Ureter (tissue), 1 donor: ENCODE measurements at regions not wholly inside any gene's neighbourhood (a gene's known extent, or its start where the extent isn't known, plus 50 kb on each side); places are given as distances from the start of the nearest gene placed in this dataset.
A peak's percentile ranks its signal among the peaks of the same experiment; 100 is the strongest.

Experiments used
- DNase-seq: peaks from one replicate; pipeline ENCODE4 v3.0.0-alpha.2; 2020; ENCODE audit warnings: low spot score
- donor health status: DM: yes; HTN: yes; CAD: no.

DNA sequence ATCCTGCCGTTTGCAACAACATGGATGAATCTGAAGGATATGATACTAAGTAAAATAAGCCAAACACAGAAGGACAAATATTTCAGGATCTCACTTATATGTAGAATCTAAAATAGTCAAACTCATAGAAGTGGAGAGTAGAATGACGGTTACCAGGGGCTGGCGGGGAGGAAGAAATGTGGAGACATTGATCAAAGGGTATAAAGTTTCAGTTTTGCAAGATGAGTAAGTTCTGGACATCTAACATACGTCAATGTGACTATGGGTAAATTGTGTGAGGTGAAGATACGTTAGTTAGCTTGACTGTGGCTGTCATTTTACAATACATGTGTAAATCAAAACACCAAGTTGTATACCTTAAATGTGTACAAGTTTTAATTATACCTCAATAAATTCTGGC lies 200.3 kb downstream of the SNX18 start:
- no peak for DNase-seq

DNA sequence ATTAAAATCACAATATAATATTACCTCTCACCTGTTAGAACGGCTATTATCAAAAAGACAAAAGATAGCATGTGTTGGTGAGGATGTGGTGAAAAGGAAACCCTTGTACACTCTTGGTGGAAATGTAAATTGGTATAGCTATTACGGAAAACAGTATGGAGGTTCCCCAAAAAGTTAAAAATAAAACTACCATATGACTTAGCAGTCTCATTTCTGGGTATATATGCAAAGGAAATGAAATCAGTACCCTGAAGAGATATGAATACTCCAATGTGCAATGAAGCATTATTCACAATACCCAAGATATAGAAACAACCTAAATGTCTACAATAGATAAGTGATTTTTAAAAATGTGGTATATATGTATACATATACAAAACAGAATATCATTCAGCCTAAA lies 199.9 kb downstream of the SNX18 start:
- DNase-seq, result no peak

DNA sequence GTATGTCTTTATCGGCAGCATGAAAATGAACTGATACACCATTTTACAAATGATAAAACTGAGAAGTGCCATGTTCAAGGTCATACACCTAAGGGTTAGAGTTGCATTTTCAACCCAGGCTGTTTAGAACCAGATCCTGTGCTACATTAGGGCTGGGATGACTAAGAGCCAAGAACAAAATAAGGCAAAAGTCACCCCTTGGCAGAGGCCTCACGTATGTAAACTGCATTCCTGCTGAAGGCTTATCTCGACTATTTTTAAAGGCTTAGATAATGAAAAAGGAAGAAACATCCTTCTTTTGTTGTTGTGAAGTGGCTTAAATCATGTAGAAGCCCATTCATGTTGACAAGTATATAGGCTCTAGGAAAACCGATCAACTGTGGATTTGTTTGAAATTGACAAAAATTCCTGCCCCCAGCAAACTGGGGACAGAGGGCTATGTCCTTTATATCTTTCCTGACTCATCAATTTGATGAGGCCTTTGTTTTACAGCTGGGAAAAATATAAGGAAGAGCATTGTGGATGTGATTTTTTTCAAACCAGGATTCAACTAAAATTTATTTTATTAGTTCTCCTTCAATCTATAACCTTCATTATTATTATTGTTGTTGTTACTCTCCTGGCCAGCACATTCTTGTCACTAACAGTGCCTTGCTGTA lies 196.5 kb downstream of the SNX18 start:
- no peak for DNase-seq

DNA sequence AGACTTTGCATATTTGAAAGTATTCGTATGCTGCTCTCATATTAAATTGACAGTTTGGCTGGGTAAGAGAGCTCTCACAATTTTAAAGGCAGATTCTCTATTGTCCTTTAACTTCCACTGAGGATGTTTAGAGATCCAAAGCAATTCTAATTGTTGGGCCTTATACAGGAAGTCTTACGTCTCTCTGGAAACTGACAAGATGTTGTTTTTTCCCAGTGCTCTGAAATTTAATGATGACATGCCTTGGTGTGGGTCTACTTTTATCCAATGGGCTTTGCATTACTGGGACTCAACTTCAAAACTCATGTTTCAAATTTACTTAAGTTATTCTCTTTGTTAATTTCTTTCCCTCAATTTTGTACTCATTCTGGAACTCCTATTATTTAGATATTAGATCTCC lies 191.5 kb downstream of the SNX18 start:
- DNase-seq, result no peak

DNA sequence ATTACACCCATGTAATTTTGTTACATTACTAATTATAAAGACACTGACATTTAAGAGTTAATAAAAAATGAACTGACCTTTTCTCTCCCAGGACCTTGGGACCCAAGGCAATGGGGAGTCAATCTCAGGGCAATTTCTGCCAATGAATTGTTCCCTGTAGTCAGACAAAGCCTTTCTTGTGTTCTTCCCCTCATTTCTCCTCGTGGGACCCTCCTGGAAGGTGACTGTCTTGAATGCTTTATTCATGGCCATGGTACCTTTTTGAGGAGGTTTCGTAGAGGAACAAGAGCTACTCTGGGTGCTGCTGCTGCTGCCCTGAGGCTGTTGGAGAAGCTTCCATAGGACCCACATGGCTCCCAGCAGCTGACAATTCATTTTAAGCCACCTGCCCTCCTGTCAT lies 190.3 kb downstream of the SNX18 start:
- no peak for DNase-seq

DNA sequence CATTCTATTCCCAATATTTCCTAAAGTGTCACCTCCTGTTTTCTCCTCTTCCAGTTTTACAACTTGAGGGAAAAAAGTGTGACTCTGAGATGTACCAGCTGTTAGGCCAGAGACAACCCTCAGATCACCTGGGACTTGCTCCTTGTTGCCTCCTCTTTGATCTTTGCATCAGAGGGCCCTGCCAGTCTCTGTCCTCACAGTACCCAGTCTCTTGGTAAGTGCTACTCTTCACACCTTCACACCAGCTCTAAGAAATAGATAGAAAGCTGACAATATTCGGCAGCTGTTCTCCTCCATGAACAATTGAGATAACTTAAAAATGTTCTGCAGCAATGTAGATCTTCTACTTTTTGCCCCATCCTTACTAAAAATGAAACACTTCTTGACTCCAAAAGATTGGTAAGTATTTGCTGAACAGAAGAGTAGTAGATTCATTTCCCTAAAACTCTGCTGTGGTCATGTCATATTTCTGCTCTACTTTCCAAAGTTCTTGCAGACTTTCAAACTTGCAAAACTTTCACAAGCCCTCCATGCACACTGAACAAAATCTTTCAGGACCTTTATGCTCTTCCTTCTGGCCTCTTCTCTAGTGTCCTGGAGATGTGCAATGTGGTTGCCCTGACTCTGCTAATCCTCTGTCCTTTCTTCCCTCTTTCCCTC lies 188.6 kb downstream of the SNX18 start:
- no peak for DNase-seq

DNA sequence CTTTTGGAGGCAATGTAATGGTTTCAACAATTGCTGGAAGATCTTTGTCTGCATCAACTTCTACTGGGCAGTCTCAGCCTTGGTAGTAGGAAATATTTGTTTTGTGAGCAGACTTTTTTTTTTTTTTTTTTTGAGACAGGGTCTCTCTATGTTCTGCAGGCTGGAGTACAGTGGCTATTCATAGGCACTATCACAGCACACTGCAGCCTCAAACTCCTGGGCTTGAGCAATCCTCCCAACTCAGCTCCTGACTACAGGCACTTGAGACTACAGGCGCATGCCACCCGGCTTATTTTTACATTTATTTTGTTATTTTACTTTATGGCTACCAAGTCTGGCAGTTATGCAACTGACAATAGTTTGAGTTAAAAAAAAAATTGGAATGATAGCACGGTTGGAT lies 187.3 kb downstream of the SNX18 start:
- no peak for DNase-seq

DNA sequence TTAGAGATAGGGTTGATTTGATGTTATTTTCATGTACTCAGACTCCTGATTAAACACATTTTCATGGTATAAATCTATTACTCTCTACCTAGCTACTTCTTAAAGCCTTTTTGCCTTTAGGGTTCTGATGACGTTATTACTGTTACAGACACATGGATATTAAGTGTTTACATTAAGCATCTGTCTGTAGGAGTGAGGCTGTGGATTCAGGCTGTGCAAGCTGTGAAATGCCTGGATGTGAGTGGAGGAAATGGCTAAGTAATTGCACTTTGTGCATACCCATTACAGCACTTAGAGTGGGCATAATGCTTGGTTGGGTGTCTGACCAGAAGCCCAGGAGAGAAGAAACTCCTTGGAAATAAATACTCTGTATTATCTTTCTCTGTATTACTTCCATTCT lies 186.8 kb downstream of the SNX18 start:
- DNase-seq, result no peak

DNA sequence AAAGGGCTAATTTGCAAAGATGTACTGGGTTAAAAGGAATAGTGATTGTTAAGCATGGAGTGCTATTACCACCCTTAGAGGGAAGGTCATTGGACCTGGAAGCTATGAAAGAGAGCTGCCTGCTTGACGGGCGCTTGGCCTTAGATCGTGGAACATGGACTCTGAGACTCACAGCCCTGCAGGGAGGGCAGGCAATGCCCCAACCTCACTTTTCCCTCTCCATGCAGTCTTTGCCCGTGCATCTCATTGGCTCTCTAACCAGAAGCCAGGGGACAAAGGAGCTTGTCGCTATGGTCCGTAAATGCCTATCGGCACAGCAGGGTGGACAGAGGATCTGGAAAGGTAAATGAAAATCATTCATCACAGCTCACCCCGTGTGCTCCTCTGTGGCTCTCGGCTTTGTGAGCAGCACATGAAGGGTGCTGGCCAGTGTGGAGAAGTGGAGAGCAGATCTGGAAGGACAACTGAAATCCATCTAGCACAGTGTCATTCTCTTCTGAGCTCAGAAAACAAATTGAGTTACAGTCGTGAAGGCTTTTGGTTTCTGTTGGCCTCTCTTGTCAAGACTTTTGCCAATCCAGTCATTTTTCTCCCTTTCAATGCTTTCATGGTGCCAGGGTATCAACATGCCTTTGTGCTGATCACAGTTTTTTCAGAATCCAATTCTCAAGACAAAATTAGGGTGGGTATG lies 186.2 kb downstream of the SNX18 start:
- no peak for DNase-seq

DNA sequence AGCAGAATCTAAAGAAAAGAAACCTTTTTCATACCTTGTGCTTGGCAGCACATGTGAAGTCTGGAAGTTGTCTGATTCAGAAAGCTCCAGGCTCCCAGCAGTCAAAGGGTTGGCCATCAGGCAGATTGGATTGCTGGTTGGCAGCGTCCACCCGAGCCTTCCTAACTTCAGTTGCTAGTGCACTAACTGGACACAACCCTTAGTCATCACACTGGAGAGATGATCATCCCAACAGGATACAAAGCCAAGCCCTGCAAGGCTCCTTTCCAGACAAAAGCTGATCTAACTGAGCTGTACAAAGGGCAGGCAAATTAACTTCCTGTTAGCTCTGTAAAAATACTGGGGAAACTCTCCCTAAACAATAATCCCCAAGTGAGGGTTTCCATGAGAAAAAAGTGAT lies 185.6 kb downstream of the SNX18 start:
- DNase-seq, result peak; percentile 51

DNA sequence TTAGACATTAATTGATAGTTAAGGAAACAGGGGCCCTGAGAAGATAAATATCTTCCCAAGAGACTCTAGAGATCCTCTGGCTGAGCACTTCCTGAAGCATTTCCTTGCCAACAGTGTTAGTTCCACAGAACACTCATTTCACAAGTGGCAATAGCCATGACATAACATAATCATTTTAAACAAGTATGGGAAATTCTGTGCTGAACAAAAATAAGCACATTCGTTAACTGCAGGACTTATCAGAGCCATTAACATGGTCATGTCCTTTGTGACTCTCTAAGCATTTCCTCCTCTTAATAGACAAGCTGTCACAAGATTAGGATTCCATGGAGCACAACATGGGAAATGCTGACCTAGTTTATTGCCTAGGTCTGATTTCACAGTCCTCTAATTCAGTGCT lies 184.9 kb downstream of the SNX18 start:
- DNase-seq, result no peak

DNA sequence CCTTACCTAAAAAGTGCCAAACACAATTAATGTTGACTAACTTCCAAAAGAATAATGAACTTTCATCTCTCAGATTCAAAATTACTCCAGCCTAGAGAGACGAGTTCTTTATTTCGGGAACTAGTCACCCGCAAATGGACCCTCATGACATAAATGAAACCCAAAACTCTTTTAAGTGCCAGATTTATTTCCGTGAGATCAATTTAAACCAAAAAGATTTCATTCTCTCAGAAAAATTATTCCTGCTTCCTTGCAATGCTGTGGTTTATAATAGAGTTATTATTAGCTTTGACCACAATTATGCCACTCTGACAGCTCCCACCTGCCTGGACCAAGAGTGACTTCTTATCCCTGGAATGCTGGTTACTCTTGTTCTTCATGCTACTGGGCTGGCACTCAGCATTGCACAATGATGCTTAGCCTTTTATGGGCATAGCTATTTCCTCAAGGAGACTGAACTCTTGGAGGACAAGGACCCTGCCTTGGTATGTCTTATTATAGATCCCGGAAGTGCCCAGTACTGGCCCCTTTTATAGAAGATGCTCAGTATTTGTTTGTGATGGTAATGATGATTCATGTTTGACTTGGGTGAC lies 183.5 kb downstream of the SNX18 start:
- DNase-seq, result peak; percentile 75

DNA sequence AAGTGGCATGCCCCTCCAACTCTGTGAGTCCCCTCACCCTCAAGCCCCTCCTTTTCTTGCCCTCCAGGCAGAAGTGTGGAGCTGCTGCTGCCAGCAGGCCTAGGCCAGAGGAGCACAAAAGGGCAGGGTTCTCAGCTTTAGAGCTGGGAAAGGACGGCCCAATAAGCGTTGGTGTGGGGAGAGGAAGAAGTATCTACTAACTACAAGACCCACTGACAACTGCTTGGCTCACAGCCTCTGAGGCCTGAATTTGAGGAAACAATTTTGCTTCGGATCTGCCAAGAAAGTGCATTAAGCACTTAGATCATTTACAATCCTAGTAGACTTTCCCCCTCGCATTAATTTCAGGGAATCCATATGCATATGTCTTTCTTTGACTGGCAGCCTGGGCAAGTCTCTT lies 179.4 kb downstream of the SNX18 start:
- DNase-seq, result no peak

DNA sequence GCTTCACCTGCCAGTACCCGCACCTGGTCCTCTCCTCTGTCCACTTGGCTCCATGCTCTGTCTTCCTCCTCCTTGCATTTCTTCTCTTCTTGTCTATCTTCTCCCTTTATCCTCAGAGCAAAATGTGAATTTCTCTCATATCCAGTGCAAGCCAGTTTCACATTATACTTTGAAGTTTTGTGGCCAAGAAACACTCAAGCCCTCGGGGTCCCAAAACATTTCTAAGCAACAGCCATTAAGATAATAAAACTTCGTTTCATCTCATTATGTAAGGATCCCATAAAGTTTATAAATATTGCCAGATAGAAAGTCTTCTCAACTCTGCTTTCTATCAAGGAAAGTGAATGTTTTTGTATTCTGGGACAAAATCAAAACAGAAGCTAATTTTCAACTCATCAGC lies 178.8 kb downstream of the SNX18 start:
- no peak for DNase-seq

DNA sequence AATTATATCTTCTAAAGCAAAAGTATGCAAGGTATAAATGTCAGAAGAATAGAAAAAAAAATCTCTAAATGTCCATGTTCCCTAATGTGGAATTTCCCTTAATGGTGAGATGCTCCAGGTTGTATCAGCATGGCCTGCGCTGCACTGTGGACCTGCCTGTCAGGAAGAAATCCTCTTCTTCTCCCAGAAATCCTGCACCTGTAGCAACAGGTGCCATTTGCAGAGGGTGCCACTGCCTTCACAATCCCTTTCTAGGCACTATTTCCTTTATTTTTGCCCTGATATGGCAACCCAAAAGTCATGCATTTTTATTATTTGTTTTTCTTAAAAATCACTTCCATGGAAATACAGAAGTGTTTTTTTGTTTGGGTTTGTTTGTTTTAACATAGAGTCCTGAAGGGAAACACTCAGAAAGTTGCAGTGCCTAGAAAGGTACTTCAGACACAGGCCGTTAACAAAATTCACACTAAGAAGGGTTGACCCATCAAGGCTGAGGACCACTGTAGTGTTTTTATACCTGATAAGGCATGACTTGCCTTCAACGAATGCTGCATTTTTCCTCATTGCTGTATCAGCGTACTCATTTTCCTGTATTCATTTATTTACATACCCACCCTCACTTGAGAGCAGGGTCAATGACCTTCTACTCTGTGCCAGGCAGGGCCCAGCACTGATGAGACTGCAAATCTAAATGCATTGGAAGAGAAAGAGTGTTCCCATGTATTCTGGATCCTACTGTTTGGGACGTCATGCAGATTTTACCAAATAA lies 177.8 kb downstream of the SNX18 start:
- no peak for DNase-seq

DNA sequence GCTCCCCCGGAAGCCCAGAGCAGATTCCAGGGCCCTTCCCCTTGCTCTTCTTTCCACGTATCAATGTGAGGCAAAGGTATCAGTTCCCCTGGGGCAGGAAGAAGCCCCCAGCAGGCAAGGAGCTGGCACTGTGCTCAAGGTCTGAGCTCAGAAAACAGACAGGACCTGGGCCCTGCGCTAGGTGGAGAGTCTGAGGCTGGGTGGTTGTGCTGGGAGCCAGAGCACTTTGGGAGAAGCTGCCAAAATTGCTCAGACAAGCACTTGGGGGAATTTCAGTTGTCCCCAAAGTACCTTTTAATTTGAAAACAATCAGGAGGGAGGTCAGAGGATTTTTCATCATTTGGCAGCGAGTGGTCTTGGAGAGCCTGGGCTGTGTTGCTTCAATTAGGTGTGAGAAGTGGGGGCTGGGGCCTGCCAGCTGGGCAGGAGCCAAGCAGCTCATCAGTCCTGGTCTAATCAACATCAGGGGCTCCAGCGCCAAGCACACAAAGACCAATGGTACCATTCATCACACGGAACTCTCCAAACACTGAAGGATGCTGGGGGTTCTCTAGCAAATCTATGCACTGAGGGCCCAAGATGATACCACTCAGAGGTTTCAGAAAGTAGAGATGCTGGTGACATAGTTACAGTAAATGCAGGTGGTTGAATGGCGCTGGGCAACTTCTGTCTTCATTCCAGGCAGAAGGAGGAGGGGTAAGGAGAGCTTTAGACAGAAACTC lies 176.5 kb downstream of the SNX18 start:
- DNase-seq, result no peak

DNA sequence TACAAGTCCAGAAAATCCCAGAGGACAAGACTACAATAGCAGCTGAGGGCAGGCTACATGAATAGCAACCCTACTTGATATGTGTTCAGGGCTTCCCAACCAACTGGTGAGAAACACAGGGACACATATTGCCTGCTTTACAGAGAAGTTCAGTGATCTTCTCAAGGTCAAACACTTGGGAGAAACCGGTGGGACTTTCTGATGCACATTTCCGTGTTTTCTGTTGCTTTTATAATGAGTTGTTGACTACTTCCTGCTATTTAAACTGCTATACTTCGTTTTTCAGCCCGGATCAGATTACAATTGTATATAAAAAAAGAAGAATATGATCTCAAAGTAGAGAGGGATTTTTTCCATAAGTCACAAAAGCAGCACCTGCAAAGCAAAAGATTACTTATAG lies 175.1 kb downstream of the SNX18 start:
- no peak for DNase-seq

DNA sequence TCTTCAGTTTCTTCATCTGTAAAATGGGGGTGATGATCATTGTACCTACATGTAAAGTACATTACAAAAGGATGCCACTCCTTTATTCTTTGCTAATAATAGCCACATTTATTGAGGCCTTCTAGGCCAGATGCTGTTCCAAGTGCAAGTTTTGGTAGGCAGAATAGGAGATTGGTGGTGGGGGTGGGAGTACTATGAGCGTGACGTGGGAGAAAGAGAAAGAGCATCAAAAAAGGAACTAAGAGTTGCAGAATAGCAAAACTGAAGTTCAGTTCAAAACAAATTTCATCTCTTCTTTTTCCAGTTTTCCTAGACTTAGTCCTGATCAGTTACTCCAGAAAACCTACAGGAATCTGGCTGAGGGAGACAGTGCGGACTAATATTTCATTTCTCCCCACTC lies 174.1 kb downstream of the SNX18 start:
- DNase-seq, result no peak

DNA sequence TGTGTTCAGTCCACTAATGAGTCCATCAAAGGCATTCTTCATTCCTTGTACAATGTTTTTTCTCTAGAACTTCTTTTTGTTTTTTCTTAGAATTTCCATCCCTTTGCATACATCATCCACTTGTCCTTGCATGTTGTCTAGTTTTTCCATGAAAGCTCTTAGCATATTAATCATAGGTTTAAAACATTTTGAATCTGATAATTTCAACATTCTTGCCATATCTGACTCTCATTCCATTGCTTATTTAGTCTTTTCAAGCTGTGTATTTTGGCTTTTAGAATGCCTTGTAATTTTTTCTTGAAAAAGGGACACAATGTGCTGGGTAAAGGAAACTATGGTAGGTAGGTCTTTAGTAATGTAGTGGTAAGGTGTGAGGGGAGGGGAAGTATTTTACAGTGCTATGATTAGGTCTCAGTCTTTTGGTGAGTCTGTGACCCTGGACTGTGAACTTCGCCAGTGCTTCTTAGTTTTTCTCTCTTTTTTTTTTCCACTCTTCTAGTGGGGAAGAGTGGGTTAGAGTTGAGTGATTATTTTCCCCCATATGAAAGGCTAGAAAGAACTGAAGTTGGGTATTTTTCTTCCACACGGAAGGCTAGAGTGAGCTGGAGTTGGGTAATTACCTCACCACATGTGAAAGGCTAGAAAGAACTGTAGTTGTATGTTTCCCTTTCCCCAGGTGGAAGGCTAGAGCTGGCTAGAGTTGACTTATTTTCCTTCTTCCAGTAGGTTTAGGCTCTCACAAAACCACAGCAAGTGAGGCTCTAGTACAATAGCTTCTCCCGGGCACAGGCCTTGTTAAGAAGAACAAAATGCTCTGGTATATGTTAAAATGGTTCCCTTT lies 172.1 kb downstream of the SNX18 start:
- DNase-seq, result no peak

DNA sequence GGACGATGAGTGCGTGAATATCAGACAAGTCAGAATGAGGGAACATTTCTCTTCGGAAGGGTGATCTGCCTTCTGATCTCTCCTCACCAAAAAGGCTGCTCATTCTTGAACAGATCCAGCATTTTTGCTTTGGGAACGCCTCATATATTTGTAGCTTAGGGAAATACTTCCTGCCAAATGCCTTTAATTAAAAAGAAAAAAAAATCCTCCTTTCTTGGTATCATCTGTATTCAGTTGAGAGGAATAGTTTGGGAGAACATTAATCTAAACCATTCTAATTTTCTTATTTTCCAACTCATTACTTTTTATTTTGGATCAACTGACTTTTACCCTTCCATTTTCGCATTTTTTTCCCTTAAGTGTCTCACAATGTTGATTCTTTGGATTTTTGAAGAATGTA lies 163.4 kb downstream of the SNX18 start:
- DNase-seq, result no peak

DNA sequence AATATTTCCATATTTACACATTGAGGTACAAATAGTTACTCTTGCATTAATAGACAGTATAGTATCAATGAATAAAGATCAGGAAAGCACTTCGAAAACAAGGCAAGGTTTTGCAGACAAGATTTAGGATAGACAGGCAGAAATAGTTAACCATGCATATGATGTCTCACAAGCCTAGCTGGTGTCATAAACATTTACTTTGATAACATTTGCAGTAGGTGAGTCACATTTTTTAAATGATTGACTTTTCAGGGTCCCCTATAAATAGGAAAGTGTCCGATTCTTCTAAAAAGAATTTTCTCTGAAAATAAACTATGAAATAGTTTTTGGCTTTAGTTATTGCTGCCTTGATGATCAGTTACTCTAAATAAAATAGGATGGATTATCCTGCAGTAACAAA lies 162.1 kb downstream of the SNX18 start:
- DNase-seq, result no peak
